ENCODE measurements at regions not wholly inside any gene's neighbourhood (a gene's known extent, or its start where the extent isn't known, plus 50 kb on each side); places are given as distances from the start of the nearest gene placed in this dataset.

- H3K27me3 ChIP-seq (ENCODE audit: insufficient read depth, poor library complexity, severe bottlenecking): no peaks in the 10 kb centered on the region
- no peak for TF ChIP-seq SPI1 (IDR thresholded peaks at IDR 0.05; ENCODE audit: borderline replicate concordance, low read depth)
- no peak for TF ChIP-seq GABPA (IDR thresholded peaks at IDR 0.05; ENCODE audit: low read depth)
- TF ChIP-seq REST (IDR thresholded peaks at IDR 0.05; ENCODE audit: insufficient replicate concordance, low read depth): no peak
- TF ChIP-seq POLR2AphosphoS5 (IDR thresholded peaks at IDR 0.05; ENCODE audit: low read depth): no peak
- no peak for TF ChIP-seq CTCF (IDR thresholded peaks at IDR 0.05; ENCODE audit: insufficient read depth, low read length)
- H3K4me3 ChIP-seq (replicated peaks; ENCODE audit: insufficient read depth, low read length): no peak overlapping the region
- DNase-seq (ENCODE audit: low read depth in 1 of 2, low spot score in 1 of 2): no peak
- no peak overlapping the region for H3K27ac ChIP-seq (replicated peaks)
Observed at GRCh38 chr5:91687430-91687829, 304.3 kb upstream of the ARRDC3 start.

- no peak overlapping the region for H3K27ac ChIP-seq (replicated peaks)
- H3K4me3 ChIP-seq (replicated peaks; ENCODE audit: insufficient read depth, low read length): no peak overlapping the region
- no peaks in the 10 kb centered on the region for H3K27me3 ChIP-seq (ENCODE audit: insufficient read depth, poor library complexity, severe bottlenecking)
- DNase-seq (ENCODE audit: low read depth in 1 of 2, low spot score in 1 of 2): no peak
- TF ChIP-seq SPI1 (IDR thresholded peaks at IDR 0.05; ENCODE audit: borderline replicate concordance, low read depth): no peak
- TF ChIP-seq REST (IDR thresholded peaks at IDR 0.05; ENCODE audit: insufficient replicate concordance, low read depth): no peak
- no peak for TF ChIP-seq POLR2AphosphoS5 (IDR thresholded peaks at IDR 0.05; ENCODE audit: low read depth)
- TF ChIP-seq CTCF (IDR thresholded peaks at IDR 0.05; ENCODE audit: insufficient read depth, low read length): no peak
- TF ChIP-seq GABPA (IDR thresholded peaks at IDR 0.05; ENCODE audit: low read depth): no peak
Observed at GRCh38 chr5:91684625-91685024, 301.5 kb upstream of the ARRDC3 start.

GRCh38 chr5:91670563-91670962 is 287.4 kb upstream of the ARRDC3 start:
- no peaks in the 10 kb centered on the region for H3K27me3 ChIP-seq (ENCODE audit: insufficient read depth, poor library complexity, severe bottlenecking)
- no peak overlapping the region for H3K4me3 ChIP-seq (replicated peaks; ENCODE audit: insufficient read depth, low read length)
- DNase-seq (ENCODE audit: low read depth in 1 of 2, low spot score in 1 of 2): no peak
- TF ChIP-seq SPI1 (IDR thresholded peaks at IDR 0.05; ENCODE audit: borderline replicate concordance, low read depth): no peak
- TF ChIP-seq GABPA (IDR thresholded peaks at IDR 0.05; ENCODE audit: low read depth): no peak
- TF ChIP-seq POLR2AphosphoS5 (IDR thresholded peaks at IDR 0.05; ENCODE audit: low read depth): no peak
- TF ChIP-seq REST (IDR thresholded peaks at IDR 0.05; ENCODE audit: insufficient replicate concordance, low read depth): no peak
- no peak for TF ChIP-seq CTCF (IDR thresholded peaks at IDR 0.05; ENCODE audit: insufficient read depth, low read length)
- H3K27ac ChIP-seq (replicated peaks): no peak overlapping the region

Data from HL-60 (cell line).